B cell (primary cell): ENCODE measurements at regions not wholly inside any gene's neighbourhood (a gene's known extent, or its start where the extent isn't known, plus 50 kb on each side); places are given as distances from the start of the nearest gene placed in this dataset.

Source experiments
- ATAC-seq: fragments of 200-7000 bp; cut with Tn5 transposase; one replicate; pipeline ENCODE4 v1.10.0; 2021; ENCODE audit warnings: low read depth, mild to moderate bottlenecking, moderate number of reproducible peaks, moderate library complexity
- CTCF ChIA-PET: fragments of 350-600 bp; sonication (Branson Sonifier 250); formaldehyde crosslinking; loops from one replicate; lab custom pipeline; 2021; ENCODE audit warnings: antibody characterized with exemption, inconsistent platforms; lab: Charles Lee
- POLR2A ChIA-PET: fragments of 350-600 bp; sonication (Branson Sonifier 250); formaldehyde crosslinking; loops from one replicate; lab custom pipeline; 2021; ENCODE audit warnings: antibody characterized with exemption; lab: Charles Lee
- DNase-seq: peaks from one replicate; pipeline ENCODE4 v3.0.0; 2013
- H2AFZ ChIP-seq: 2 replicates; pipeline ENCODE4 v1.6.1; 2012; ENCODE audit warnings: mild to moderate bottlenecking, low read depth, low read length; ENCODE audit not compliant: insufficient read depth, poor library complexity, severe bottlenecking
- H3K27ac ChIP-seq, 2 donors: 1 replicate in 1 of 2; 2 replicates in 1 of 2; pipeline ENCODE4 v1.5.1; 2012 to 2013; ENCODE audit warnings: low read length in 2 of 2, mild to moderate bottlenecking in 2 of 2, moderate library complexity in 1 of 2
- H3K27me3 ChIP-seq, 4 experiments: fragments of 200-600 bp in 1 of 4; sonication (generic) in 1 of 4; replicated peaks in 1 of 4; 1 replicate in 2 of 4; 2 replicates in 2 of 4; pipeline versions ENCODE4 v1.6.1 to v1.7.0; 2013 to 2016; ENCODE audit warnings: low read length in 3 of 4, mild to moderate bottlenecking in 2 of 4, mixed read lengths in 1 of 4, moderate library complexity in 1 of 4; ENCODE audit not compliant: insufficient read depth in 4 of 4, control insufficient read depth in 3 of 4; ENCODE audit errors: control extremely low read depth in 1 of 4
- H3K36me3 ChIP-seq, 2 experiments: replicated peaks in 1 of 2; 1 replicate in 1 of 2; 2 replicates in 1 of 2; pipeline versions ENCODE4 v1.6.1 to v1.7.1; 2013; ENCODE audit warnings: low read length in 1 of 2; ENCODE audit not compliant: insufficient read depth in 2 of 2, control insufficient read depth in 1 of 2; ENCODE audit errors: control extremely low read depth in 1 of 2, extremely low read depth in 1 of 2
- H3K4me1 ChIP-seq, 2 donors: fragments of 200-600 bp in 1 of 2; sonication (generic) in 1 of 2; 1 replicate in 1 of 2; 2 replicates in 1 of 2; pipeline versions ENCODE4 v1.5.1 to v1.6.1; 2013 to 2017; ENCODE audit warnings: low read length in 2 of 2; ENCODE audit not compliant: control insufficient read depth in 2 of 2, insufficient read depth in 2 of 2
- H3K4me2 ChIP-seq: replicated peaks from 2 replicates; pipeline ENCODE3; 2012; ENCODE audit warnings: mild to moderate bottlenecking, low read depth, low read length; ENCODE audit not compliant: poor library complexity, severe bottlenecking
- H3K4me3 ChIP-seq, 5 experiments: fragments of 200-600 bp in 1 of 5; sonication (generic) in 1 of 5; 1 replicate in 3 of 5; 2 replicates in 2 of 5; pipeline versions ENCODE4 v1.5.1 to v1.7.0; 2011 to 2016; ENCODE audit warnings: low read length in 4 of 5, mild to moderate bottlenecking in 4 of 5, low read depth in 2 of 5, control low read depth in 1 of 5, moderate library complexity in 1 of 5; ENCODE audit not compliant: insufficient read depth in 1 of 5; ENCODE audit errors: control extremely low read depth in 1 of 5, extremely low read depth in 1 of 5
- H3K79me2 ChIP-seq: fragments of 200-600 bp; sonication (generic); one replicate; pipeline ENCODE4 v1.6.0; 2016; ENCODE audit warnings: low read length; ENCODE audit not compliant: control insufficient read depth, insufficient read depth
- H3K9ac ChIP-seq: fragments of 200-600 bp; sonication (generic); 2 replicates; pipeline ENCODE4 v1.6.1; 2017; ENCODE audit warnings: mild to moderate bottlenecking, low read length, moderate library complexity
- H3K9me3 ChIP-seq, 3 donors: one replicate each; pipeline versions ENCODE4 v1.6.1 to v1.7.1; 2013; ENCODE audit warnings: low read length in 2 of 3; ENCODE audit not compliant: control insufficient read depth in 2 of 3, insufficient read depth in 1 of 3; ENCODE audit errors: control extremely low read depth in 1 of 3
- H4K20me1 ChIP-seq: 2 replicates; pipeline ENCODE4 v1.6.0; 2012; ENCODE audit warnings: mild to moderate bottlenecking, low read length; ENCODE audit not compliant: insufficient read depth, control insufficient read depth, poor library complexity, severe bottlenecking
- H3K27ac Mint-ChIP-seq: one replicate; pipeline ENCODE4 v1.8.0; 2021; ENCODE audit warnings: mixed read lengths
- H3K27me3 Mint-ChIP-seq: one replicate; pipeline ENCODE4 v1.8.0; 2021; ENCODE audit warnings: mixed read lengths
- H3K4me1 Mint-ChIP-seq: one replicate; pipeline ENCODE4 v1.8.0; 2021; ENCODE audit warnings: mixed read lengths
- H3K4me3 Mint-ChIP-seq: one replicate; pipeline ENCODE4 v1.8.0; 2021; ENCODE audit warnings: mixed read lengths
- H3K9me3 Mint-ChIP-seq: one replicate; pipeline ENCODE4 v1.8.0; 2022; ENCODE audit warnings: mixed read lengths; ENCODE audit not compliant: insufficient read depth
- CTCF ChIP-seq: fragments of 200-600 bp; IDR thresholded peaks from one replicate; pipeline ENCODE4 v1.8.0; 2022; ENCODE audit warnings: antibody characterized with exemption, mild to moderate bottlenecking
- EZH2 ChIP-seq: IDR thresholded peaks from 2 replicates; pipeline ENCODE4 v1.6.1; 2012; ENCODE audit warnings: borderline replicate concordance, low read depth, mild to moderate bottlenecking, moderate library complexity, low read length; ENCODE audit not compliant: insufficient read depth, poor library complexity, severe bottlenecking
- WGBS: methylation state at CpG from one replicate; pipeline ENCODE4 v1.1.5; 2013; ENCODE audit warnings: missing lambda C conversion rate; ENCODE audit not compliant: insufficient coverage; 5-methylcytosine and 5-hydroxymethylcytosine counted together
- intact Hi-C: fragments of 100-400 bp; cut with micrococcal nuclease; formaldehyde crosslinking; loops from one replicate; pipeline ENCODE4 v1.10.0; 2022

GRCh38 chr13:44141725-44142539 is 231.7 kb upstream of the SERP2 start:
- Histone ChIP-seq H3K4me1 (peaks cover 22 to 26% of the 10 kb centered on the region in 2 donors), H3K9me3 (no peaks in the 10 kb centered on the region), H3K79me2 (no peaks in the 10 kb centered on the region), H3K9ac (peak overlapping the region; percentile 85), H3K4me2 (peak overlapping the region; percentile 95), H3K4me3 (peak overlapping the region; percentile 69 to 91 (median 81)), H2AFZ (peak overlapping the region; percentile 96), H3K27me3 (no peaks in the 10 kb centered on the region), H4K20me1 (no peaks in the 10 kb centered on the region), H3K36me3 (no peaks in the 10 kb centered on the region), H3K27ac (peak overlapping the region; percentile 77 to 93)
- H3K4me3 Mint-ChIP-seq = peak overlapping the region; percentile 96
- ChIA-PET POLR2A (interaction anchor here (0.9 kb wide), 1 partner anchor 262 kb away, joined by 3 read pairs; the partner anchor contains the start of genes CCDC122 and LACC1), CTCF (interaction anchor here (1.3 kb wide), 1 partner anchor 234 kb away, joined by 3 read pairs; no protein-coding TSS in a partner anchor)
- no peaks in the 10 kb centered on the region for H3K9me3 Mint-ChIP-seq
- WGBS = under 1% methylated on average over 74 of the region's 84 CpGs
- peaks cover 7% of the 10 kb centered on the region for H3K27me3 Mint-ChIP-seq
- ATAC-seq (peak; percentile 99), DNase-seq (peak; percentile 97)
- TF ChIP-seq EZH2 (no peak), CTCF (no peak)
- peaks cover 28% of the 10 kb centered on the region for H3K4me1 Mint-ChIP-seq
- H3K27ac Mint-ChIP-seq = peak overlapping the region; percentile 94
- intact Hi-C loops = loop anchor here (1.0 to 5.0 kb wide), 6 partner anchors 117 to 830 kb away; partner anchors contain the start of gene TSC22D1

- H3K27ac ChIP-seq = peak overlapping the region; percentile 72 to 85
- TF ChIP-seq CTCF = no peak
- TF ChIP-seq EZH2 = no peak
- peaks cover 31% of the 10 kb centered on the region for H3K4me1 Mint-ChIP-seq
- H3K27ac Mint-ChIP-seq = peak overlapping the region; percentile 94
- DNase-seq = no peak
- intact Hi-C loops = loop anchor here (1.0 to 5.0 kb wide), 6 partner anchors 117 to 830 kb away; partner anchors contain the start of gene TSC22D1
- ATAC-seq = no peak
- no peaks in the 10 kb centered on the region for H4K20me1 ChIP-seq
- peak overlapping the region; percentile 69 to 91 (median 74) for H3K4me3 ChIP-seq
- peaks cover 22 to 26% of the 10 kb centered on the region in 2 donors for H3K4me1 ChIP-seq
- H3K4me3 Mint-ChIP-seq = peak overlapping the region; percentile 96
- peaks cover 6% of the 10 kb centered on the region for H3K27me3 Mint-ChIP-seq
- H3K36me3 ChIP-seq = no peaks in the 10 kb centered on the region
- H3K27me3 ChIP-seq = no peaks in the 10 kb centered on the region
- H3K9me3 Mint-ChIP-seq = no peaks in the 10 kb centered on the region
- peak overlapping the region; percentile 96 for H2AFZ ChIP-seq
- ChIA-PET POLR2A (no interaction called here), CTCF (no interaction called here)
- WGBS = 8% methylated on average over 6 of the region's 7 CpGs
- H3K9ac ChIP-seq = peak overlapping the region; percentile 84
- no peaks in the 10 kb centered on the region for H3K79me2 ChIP-seq
- H3K9me3 ChIP-seq = no peaks in the 10 kb centered on the region
- H3K4me2 ChIP-seq = peak overlapping the region; percentile 95
Observed at GRCh38 chr13:44142540-44142867, 231.1 kb upstream of the SERP2 start.
